ENCODE measurements at regions not wholly inside any gene's neighbourhood (a gene's known extent, or its start where the extent isn't known, plus 50 kb on each side); places are given as distances from the start of the nearest gene placed in this dataset.

DNA sequence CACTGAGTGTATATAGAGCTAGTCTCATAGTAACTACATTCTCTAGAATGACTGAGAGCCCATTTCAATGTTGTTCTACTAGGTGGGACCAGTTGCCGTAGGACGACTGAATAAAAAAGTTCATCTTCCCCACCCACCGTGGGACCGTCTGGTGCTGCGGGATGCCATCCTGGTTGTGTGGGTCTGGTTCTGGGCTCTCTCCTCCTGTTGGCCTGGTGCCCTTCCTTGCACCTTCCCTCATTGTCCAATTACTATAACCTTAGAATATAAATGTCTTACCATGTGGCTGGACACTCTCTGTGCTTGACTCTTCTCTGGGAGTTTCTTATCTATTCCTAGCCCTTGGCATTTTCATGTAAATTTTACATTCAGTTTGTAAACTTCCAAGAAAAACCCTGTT lies 344.4 kb downstream of the TCERG1L start:
- no peak for TF ChIP-seq POLR2A (IDR thresholded peaks at IDR 0.05)
- TF ChIP-seq, protein P1, sequence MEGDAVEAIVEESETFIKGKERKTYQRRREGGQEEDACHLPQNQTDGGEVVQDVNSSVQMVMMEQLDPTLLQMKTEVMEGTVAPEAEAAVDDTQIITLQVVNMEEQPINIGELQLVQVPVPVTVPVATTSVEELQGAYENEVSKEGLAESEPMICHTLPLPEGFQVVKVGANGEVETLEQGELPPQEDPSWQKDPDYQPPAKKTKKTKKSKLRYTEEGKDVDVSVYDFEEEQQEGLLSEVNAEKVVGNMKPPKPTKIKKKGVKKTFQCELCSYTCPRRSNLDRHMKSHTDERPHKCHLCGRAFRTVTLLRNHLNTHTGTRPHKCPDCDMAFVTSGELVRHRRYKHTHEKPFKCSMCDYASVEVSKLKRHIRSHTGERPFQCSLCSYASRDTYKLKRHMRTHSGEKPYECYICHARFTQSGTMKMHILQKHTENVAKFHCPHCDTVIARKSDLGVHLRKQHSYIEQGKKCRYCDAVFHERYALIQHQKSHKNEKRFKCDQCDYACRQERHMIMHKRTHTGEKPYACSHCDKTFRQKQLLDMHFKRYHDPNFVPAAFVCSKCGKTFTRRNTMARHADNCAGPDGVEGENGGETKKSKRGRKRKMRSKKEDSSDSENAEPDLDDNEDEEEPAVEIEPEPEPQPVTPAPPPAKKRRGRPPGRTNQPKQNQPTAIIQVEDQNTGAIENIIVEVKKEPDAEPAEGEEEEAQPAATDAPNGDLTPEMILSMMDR (IDR thresholded peaks at IDR 0.05): no peak

Measured in Peyer's patch (tissue), 4 donors.